ENCODE measurements at regions not wholly inside any gene's neighbourhood (a gene's known extent, or its start where the extent isn't known, plus 50 kb on each side); places are given as distances from the start of the nearest gene placed in this dataset.

GRCh38 chr2:162967811-162968210 lies 129.2 kb upstream of the KCNH7 start:
- Histone ChIP-seq H3K4me3 (ENCODE audit: low read length) (no peak overlapping the region), H4K20me1 (ENCODE audit: insufficient read depth, low read length) (no peaks in the 10 kb centered on the region), H3K9ac (ENCODE audit: low read length) (no peak overlapping the region), H2AFZ (ENCODE audit: low read depth, low read length) (no peak overlapping the region), H3K4me2 (ENCODE audit: low read length) (no peak overlapping the region), H3K9me3 (ENCODE audit: insufficient read depth, low read length) (no peaks in the 10 kb centered on the region), H3K27me3 (ENCODE audit: low read depth, low read length) (no peaks in the 10 kb centered on the region), H3K27ac (ENCODE audit: low read length) (no peak overlapping the region), H3K36me3 (replicated peaks; ENCODE audit: low read depth, low read length) (no peaks in the 10 kb centered on the region), H3K4me1 (ENCODE audit: low read length) (peaks cover 7% of the 10 kb centered on the region), H3K79me2 (ENCODE audit: low read length) (no peaks in the 10 kb centered on the region)
- no peak for TF ChIP-seq CTCF (IDR thresholded peaks at IDR 0.05; ENCODE audit: low read depth, low read length)
- no peak for TF ChIP-seq EZH2phosphoT487 (IDR thresholded peaks at IDR 0.05; ENCODE audit: low read depth)

DNA sequence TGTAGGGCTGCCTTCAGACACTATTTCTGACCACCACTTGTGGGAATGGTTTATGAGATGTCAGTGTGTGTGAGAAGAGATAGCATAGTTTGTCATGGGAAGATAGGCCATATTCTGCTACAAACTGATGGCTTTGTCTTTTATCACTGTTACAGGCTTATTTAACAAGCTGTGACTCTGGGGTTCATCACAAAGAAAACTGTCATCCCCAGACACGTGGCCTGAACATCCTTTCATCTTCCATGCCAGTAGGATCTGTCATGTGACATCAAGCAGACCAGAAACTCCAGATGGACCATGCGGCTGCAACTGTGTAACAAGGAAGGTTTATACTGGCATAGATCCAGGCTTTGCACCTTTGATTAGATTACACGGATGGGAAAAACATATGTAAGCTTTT lies 128.6 kb upstream of the KCNH7 start:
- no peaks in the 10 kb centered on the region for H3K9me3 ChIP-seq (ENCODE audit: insufficient read depth, low read length)
- H3K4me3 ChIP-seq (ENCODE audit: low read length): no peak overlapping the region
- H4K20me1 ChIP-seq (ENCODE audit: insufficient read depth, low read length): no peaks in the 10 kb centered on the region
- H2AFZ ChIP-seq (ENCODE audit: low read depth, low read length): no peak overlapping the region
- TF ChIP-seq CTCF (IDR thresholded peaks at IDR 0.05; ENCODE audit: low read depth, low read length) (no peak), EZH2phosphoT487 (IDR thresholded peaks at IDR 0.05; ENCODE audit: low read depth) (no peak)
- no peaks in the 10 kb centered on the region for H3K27me3 ChIP-seq (ENCODE audit: low read depth, low read length)
- H3K9ac ChIP-seq (ENCODE audit: low read length): no peak overlapping the region
- H3K4me2 ChIP-seq (ENCODE audit: low read length): no peak overlapping the region
- H3K79me2 ChIP-seq (ENCODE audit: low read length): no peaks in the 10 kb centered on the region
- H3K4me1 ChIP-seq (ENCODE audit: low read length): peaks cover 2% of the 10 kb centered on the region
- H3K27ac ChIP-seq (ENCODE audit: low read length): no peak overlapping the region
- no peaks in the 10 kb centered on the region for H3K36me3 ChIP-seq (replicated peaks; ENCODE audit: low read depth, low read length)

- TF ChIP-seq EZH2phosphoT487 (IDR thresholded peaks at IDR 0.05; ENCODE audit: low read depth): no peak
- TF ChIP-seq CTCF (IDR thresholded peaks at IDR 0.05; ENCODE audit: low read depth, low read length): no peak
- Histone ChIP-seq H3K4me3 (ENCODE audit: low read length) (no peak overlapping the region), H3K9me3 (ENCODE audit: insufficient read depth, low read length) (no peaks in the 10 kb centered on the region), H3K79me2 (ENCODE audit: low read length) (no peaks in the 10 kb centered on the region), H4K20me1 (ENCODE audit: insufficient read depth, low read length) (no peaks in the 10 kb centered on the region), H3K9ac (ENCODE audit: low read length) (no peak overlapping the region), H3K27me3 (ENCODE audit: low read depth, low read length) (no peaks in the 10 kb centered on the region), H3K27ac (ENCODE audit: low read length) (no peak overlapping the region), H3K36me3 (replicated peaks; ENCODE audit: low read depth, low read length) (no peaks in the 10 kb centered on the region), H3K4me2 (ENCODE audit: low read length) (no peak overlapping the region), H3K4me1 (ENCODE audit: low read length) (no peaks in the 10 kb centered on the region), H2AFZ (ENCODE audit: low read depth, low read length) (no peak overlapping the region)
Measured at GRCh38 chr2:162965191-162965590, 126.6 kb upstream of the KCNH7 start.

DNA sequence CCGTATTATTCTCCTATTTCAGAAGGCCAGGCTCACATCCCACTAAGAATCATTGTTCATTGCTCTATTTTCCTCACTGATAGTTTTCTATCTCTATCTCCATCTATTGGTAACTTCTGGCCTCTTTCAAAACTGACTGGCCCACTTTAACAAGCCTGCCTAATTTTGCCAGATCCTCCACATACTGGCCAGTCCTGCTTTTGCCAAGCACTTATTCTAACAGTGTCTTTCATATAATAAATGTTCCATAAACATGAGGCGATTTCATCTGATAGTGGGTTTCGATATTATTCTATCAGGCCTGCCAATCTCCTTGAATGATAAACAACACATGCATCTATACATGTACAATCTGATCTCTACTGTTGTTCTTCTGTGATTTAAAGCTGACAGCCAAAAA lies 125.9 kb upstream of the KCNH7 start:
- H3K4me2 ChIP-seq (ENCODE audit: low read length): no peak overlapping the region
- no peaks in the 10 kb centered on the region for H3K9me3 ChIP-seq (ENCODE audit: insufficient read depth, low read length)
- TF ChIP-seq CTCF (IDR thresholded peaks at IDR 0.05; ENCODE audit: low read depth, low read length) (no peak), EZH2phosphoT487 (IDR thresholded peaks at IDR 0.05; ENCODE audit: low read depth) (no peak)
- H2AFZ ChIP-seq (ENCODE audit: low read depth, low read length): no peak overlapping the region
- no peak overlapping the region for H3K4me3 ChIP-seq (ENCODE audit: low read length)
- H4K20me1 ChIP-seq (ENCODE audit: insufficient read depth, low read length): no peaks in the 10 kb centered on the region
- no peaks in the 10 kb centered on the region for H3K27me3 ChIP-seq (ENCODE audit: low read depth, low read length)
- H3K36me3 ChIP-seq (replicated peaks; ENCODE audit: low read depth, low read length): no peaks in the 10 kb centered on the region
- no peaks in the 10 kb centered on the region for H3K79me2 ChIP-seq (ENCODE audit: low read length)
- H3K9ac ChIP-seq (ENCODE audit: low read length): no peak overlapping the region
- no peak overlapping the region for H3K27ac ChIP-seq (ENCODE audit: low read length)
- no peaks in the 10 kb centered on the region for H3K4me1 ChIP-seq (ENCODE audit: low read length)

All from OCI-LY3 (cell line).